Progenitor cell of endocrine pancreas (in vitro differentiated cells): ENCODE measurements at regions not wholly inside any gene's neighbourhood (a gene's known extent, or its start where the extent isn't known, plus 50 kb on each side); places are given as distances from the start of the nearest gene placed in this dataset.

Source experiments
- DNase-seq: peaks from one replicate; pipeline ENCODE4 v3.0.0; 2021; ENCODE audit warnings: low spot score; ENCODE audit not compliant: unreplicated experiment
- H3K27ac Mint-ChIP-seq: 2 replicates; pipeline ENCODE4 v1.8.0; 2021; ENCODE audit warnings: mild to moderate bottlenecking, moderate library complexity, mixed read lengths
- H3K27me3 Mint-ChIP-seq: 2 replicates; pipeline ENCODE4 v1.8.0; 2021; ENCODE audit warnings: mixed read lengths
- H3K36me3 Mint-ChIP-seq: 2 replicates; pipeline ENCODE4 v1.8.0; 2022; ENCODE audit warnings: mixed read lengths; ENCODE audit not compliant: insufficient read depth
- H3K4me1 Mint-ChIP-seq: 2 replicates; pipeline ENCODE4 v1.8.0; 2021; ENCODE audit warnings: low read depth, mixed read lengths
- H3K4me3 Mint-ChIP-seq: 2 replicates; pipeline ENCODE4 v1.8.0; 2021; ENCODE audit warnings: low read depth, mild to moderate bottlenecking, moderate library complexity, mixed read lengths
- H3K9me3 Mint-ChIP-seq: 2 replicates; pipeline ENCODE4 v1.8.0; 2021; ENCODE audit warnings: low read depth, mixed read lengths
- CTCF ChIP-seq: fragments of 200-600 bp; sonication (generic); IDR thresholded peaks from one replicate; pipeline ENCODE4 v1.5.0; 2021; ENCODE audit warnings: antibody characterized with exemption, mild to moderate bottlenecking; ENCODE audit not compliant: unreplicated experiment

DNA sequence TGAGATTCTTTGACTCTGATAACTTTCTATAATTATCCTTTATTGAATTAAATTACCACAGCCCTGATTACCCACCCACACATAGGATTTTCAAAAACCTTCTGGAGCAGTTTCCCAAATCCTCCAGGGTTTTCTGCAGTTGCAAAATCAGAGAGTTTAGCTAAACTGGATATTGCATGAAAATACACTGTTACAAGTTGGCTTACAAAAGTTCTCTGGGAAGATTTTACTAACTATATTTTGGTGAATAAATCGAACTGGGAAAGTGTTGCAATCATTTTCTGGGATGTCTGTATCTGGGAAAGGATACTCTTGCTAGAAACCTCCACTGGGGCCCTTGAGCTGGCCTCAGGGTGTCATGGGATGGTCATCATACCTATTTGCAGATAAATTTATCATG, 97.6 kb upstream of the STMND1 start:
- DNase-seq = no peak
- Mint-ChIP-seq H3K4me3 (no peak overlapping the region), H3K4me1 (no peaks in the 10 kb centered on the region), H3K27ac (no peak overlapping the region), H3K9me3 (peaks cover 5% of the 10 kb centered on the region), H3K27me3 (peaks cover 18% of the 10 kb centered on the region), H3K36me3 (no peaks in the 10 kb centered on the region)
- TF ChIP-seq CTCF = no peak

GRCh38 chr6:17002123-17002522, 99.7 kb upstream of the STMND1 start:
- DNase-seq = no peak
- no peak for TF ChIP-seq CTCF
- no peak overlapping the region for H3K4me3 Mint-ChIP-seq
- peaks cover 18% of the 10 kb centered on the region for H3K27me3 Mint-ChIP-seq
- H3K36me3 Mint-ChIP-seq = no peaks in the 10 kb centered on the region
- no peak overlapping the region for H3K27ac Mint-ChIP-seq
- no peaks in the 10 kb centered on the region for H3K4me1 Mint-ChIP-seq
- H3K9me3 Mint-ChIP-seq = no peaks in the 10 kb centered on the region

- no peaks in the 10 kb centered on the region for H3K36me3 Mint-ChIP-seq
- no peaks in the 10 kb centered on the region for H3K4me1 Mint-ChIP-seq
- H3K9me3 Mint-ChIP-seq = no peaks in the 10 kb centered on the region
- DNase-seq = no peak
- no peak overlapping the region for H3K27ac Mint-ChIP-seq
- no peak for TF ChIP-seq CTCF
- peaks cover 18% of the 10 kb centered on the region for H3K27me3 Mint-ChIP-seq
- no peak overlapping the region for H3K4me3 Mint-ChIP-seq
Observed at GRCh38 chr6:17001188-17001587, 100.7 kb upstream of the STMND1 start.

DNA sequence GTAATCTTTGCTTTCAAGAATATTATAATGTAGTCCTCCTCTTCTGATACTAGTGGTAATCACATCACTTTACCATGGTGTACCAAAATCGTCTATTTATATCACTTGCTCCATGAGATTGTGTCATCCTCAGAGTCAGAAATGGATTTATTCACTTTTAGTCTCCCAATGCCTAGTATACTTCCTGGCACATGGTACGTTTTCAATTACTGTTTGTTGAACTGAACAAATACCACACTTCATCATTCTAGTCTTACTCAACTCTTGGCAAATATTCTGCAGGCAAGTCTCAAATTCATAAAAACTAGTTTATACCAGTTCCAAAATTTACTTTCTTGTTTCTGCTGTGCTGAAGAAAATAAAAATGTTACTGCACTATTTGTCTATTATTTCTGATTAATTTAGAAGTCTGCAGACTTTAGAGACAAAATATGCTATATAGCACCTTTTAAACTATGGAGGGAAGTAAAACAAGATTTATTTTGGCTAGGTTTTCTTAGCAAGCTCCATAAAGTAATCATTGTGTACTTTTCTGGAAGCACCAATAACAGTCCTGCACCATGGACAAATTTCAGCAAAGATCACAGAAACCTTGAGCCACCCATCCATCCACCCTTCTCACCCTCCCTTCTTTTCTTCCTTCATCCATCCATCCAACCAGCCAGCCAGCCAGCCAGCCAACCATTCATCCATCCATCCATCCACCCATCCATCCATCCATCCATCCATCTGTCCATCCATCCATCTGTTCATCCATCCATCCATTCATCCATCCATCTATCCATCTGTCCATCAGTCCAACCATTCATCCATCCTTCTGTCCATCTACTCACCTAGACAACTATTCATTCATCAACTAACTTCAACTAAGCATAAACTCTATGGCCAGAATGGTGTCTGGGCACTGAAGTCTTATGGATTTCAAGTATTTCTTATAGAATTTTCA, 102.1 kb upstream of the STMND1 start:
- no peaks in the 10 kb centered on the region for H3K4me1 Mint-ChIP-seq
- H3K9me3 Mint-ChIP-seq = no peaks in the 10 kb centered on the region
- no peak for TF ChIP-seq CTCF
- no peak overlapping the region for H3K4me3 Mint-ChIP-seq
- no peak for DNase-seq
- no peaks in the 10 kb centered on the region for H3K36me3 Mint-ChIP-seq
- peaks cover 25% of the 10 kb centered on the region for H3K27me3 Mint-ChIP-seq
- H3K27ac Mint-ChIP-seq = no peak overlapping the region

GRCh38 chr6:16998461-16998860, 103.4 kb upstream of the STMND1 start:
- Mint-ChIP-seq H3K36me3 (no peaks in the 10 kb centered on the region), H3K4me3 (no peak overlapping the region), H3K9me3 (no peaks in the 10 kb centered on the region), H3K27me3 (peaks cover 25% of the 10 kb centered on the region), H3K4me1 (no peaks in the 10 kb centered on the region), H3K27ac (no peak overlapping the region)
- DNase-seq = no peak
- no peak for TF ChIP-seq CTCF
